Tongue (tissue), 1 donor: ENCODE measurements at regions not wholly inside any gene's neighbourhood (a gene's known extent, or its start where the extent isn't known, plus 50 kb on each side); places are given as distances from the start of the nearest gene placed in this dataset.
A peak's percentile ranks its signal among the peaks of the same experiment; 100 is the strongest.

Experiments
- DNase-seq: peaks from one replicate; pipeline ENCODE4 v3.0.0-alpha.2; 2015

- DNase-seq, result no peak
Observed at GRCh38 chr6:168155821-168156741, 77.1 kb upstream of the FRMD1 start.

GRCh38 chr6:168155193-168155592 is 76.2 kb upstream of the FRMD1 start:
- DNase-seq, result peak; percentile 28

- DNase-seq, result no peak
Observed at GRCh38 chr6:168154263-168154917, 75.4 kb upstream of the FRMD1 start.

- DNase-seq, result no peak
Observed at GRCh38 chr6:168153553-168153952, 74.5 kb upstream of the FRMD1 start.

- DNase-seq, result no peak
Observed at GRCh38 chr6:168152980-168153379, 74.0 kb upstream of the FRMD1 start.

GRCh38 chr6:168152306-168152963 is 73.4 kb upstream of the FRMD1 start:
- no peak for DNase-seq

GRCh38 chr6:168150551-168151320 is 71.7 kb upstream of the FRMD1 start:
- DNase-seq, result peak; percentile 57

GRCh38 chr6:168149015-168149414 is 70.0 kb upstream of the FRMD1 start:
- no peak for DNase-seq

GRCh38 chr6:168148231-168148849 is 69.3 kb upstream of the FRMD1 start:
- peak; percentile 25 for DNase-seq

- DNase-seq, result no peak
Observed at GRCh38 chr6:168147205-168147738, 68.3 kb upstream of the FRMD1 start.

GRCh38 chr6:168145747-168146596 is 67.0 kb upstream of the FRMD1 start:
- no peak for DNase-seq

GRCh38 chr6:168139121-168139520 is 60.1 kb upstream of the FRMD1 start:
- DNase-seq, result no peak

- no peak for DNase-seq
Observed at GRCh38 chr6:168138436-168138835, 59.4 kb upstream of the FRMD1 start.

- DNase-seq, result no peak
Observed at GRCh38 chr6:168137024-168137423, 58.0 kb upstream of the FRMD1 start.

- DNase-seq, result no peak
Observed at GRCh38 chr6:168136622-168137021, 57.6 kb upstream of the FRMD1 start.

- DNase-seq, result no peak
Observed at GRCh38 chr6:168136001-168136400, 57.0 kb upstream of the FRMD1 start.

- DNase-seq, result no peak
Observed at GRCh38 chr6:168134560-168135201, 55.7 kb upstream of the FRMD1 start.

GRCh38 chr6:168133687-168134559 is 54.9 kb upstream of the FRMD1 start:
- DNase-seq, result no peak

GRCh38 chr6:168133168-168133561 is 54.2 kb upstream of the FRMD1 start:
- peak; percentile 86 for DNase-seq
